ENCODE measurements at regions not wholly inside any gene's neighbourhood (a gene's known extent, or its start where the extent isn't known, plus 50 kb on each side); places are given as distances from the start of the nearest gene placed in this dataset.

DNA sequence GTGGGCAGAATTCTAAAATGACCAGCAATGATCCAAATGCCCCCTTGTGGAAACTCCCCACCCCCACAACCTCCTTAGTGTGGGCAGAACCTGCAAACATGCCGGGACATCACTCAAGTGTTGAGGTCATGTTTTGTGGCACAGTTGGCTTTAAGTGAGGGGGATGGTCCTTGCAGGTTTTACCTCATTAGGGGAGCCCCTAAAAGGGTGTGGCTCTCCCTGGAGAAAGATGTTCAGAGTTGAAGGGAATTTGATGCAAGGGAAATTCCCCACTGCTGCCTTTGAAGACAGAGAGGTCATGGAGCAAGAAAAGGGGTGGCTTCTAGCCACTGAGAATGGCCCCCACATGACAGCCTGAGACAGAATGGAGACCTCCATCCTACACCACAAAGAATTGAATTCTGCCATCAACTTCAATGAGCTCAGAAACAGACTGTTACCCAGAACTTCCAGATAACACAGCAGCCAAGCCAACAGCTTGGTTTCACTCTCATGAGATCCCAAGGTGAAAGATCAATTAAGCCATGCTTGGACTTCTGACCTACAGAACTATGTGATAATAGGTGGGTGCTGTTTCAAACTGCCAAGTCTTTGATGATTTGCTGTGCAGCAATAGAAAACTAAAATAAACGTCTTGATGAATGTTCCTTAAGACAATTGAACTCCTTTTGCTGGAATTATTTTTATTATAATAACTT is 103.4 kb downstream of the MED10 start:
- 88% methylated on average over 1 of the region's 2 CpGs for WGBS
- Histone ChIP-seq H3K4me1 (no peaks in the 10 kb centered on the region), H3K27ac (replicated peaks in 1 of 4) (no peak overlapping the region), H3K27me3 (no peaks in the 10 kb centered on the region), H3K4me3 (no peak overlapping the region), H3K36me3 (no peaks in the 10 kb centered on the region), H3K9me3 (peaks cover 0 to 13% (median 0%) of the 10 kb centered on the region in 4 donors)
- intact Hi-C loops (cut with DNase I), result no loop called here
- TF ChIP-seq POLR2AphosphoS5 (IDR thresholded peaks at IDR 0.05) (no peak), EP300 (IDR thresholded peaks at IDR 0.05) (no peak), POLR2A (IDR thresholded peaks at IDR 0.05; ENCODE audit: low read depth) (no peak)
- TF ChIP-seq, protein P1, sequence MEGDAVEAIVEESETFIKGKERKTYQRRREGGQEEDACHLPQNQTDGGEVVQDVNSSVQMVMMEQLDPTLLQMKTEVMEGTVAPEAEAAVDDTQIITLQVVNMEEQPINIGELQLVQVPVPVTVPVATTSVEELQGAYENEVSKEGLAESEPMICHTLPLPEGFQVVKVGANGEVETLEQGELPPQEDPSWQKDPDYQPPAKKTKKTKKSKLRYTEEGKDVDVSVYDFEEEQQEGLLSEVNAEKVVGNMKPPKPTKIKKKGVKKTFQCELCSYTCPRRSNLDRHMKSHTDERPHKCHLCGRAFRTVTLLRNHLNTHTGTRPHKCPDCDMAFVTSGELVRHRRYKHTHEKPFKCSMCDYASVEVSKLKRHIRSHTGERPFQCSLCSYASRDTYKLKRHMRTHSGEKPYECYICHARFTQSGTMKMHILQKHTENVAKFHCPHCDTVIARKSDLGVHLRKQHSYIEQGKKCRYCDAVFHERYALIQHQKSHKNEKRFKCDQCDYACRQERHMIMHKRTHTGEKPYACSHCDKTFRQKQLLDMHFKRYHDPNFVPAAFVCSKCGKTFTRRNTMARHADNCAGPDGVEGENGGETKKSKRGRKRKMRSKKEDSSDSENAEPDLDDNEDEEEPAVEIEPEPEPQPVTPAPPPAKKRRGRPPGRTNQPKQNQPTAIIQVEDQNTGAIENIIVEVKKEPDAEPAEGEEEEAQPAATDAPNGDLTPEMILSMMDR (IDR thresholded peaks at IDR 0.05), result no peak
- no peak for DNase-seq (ENCODE audit: extremely low spot score)

DNA sequence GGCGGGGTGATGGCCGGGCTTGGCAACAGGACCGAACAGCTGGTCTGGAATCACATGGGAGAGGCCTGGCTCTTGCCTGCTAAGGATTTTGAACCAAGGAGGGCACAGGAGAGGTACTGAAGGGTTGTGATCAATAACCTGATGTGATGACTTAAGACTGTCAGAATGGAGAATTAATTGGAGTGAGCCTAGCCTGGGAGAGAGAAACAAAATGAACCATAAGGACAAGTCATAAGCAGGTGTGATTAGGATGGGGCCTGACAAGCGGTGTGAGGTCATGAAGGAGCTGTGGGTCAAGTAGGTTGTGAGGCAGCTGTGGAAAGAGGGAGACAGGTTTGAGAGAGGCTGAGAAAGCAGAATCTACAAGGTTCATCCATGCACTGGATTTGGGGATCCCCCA is 104.6 kb downstream of the MED10 start:
- Histone ChIP-seq H3K4me3 (no peak overlapping the region), H3K4me1 (no peaks in the 10 kb centered on the region), H3K27me3 (no peaks in the 10 kb centered on the region), H3K36me3 (no peaks in the 10 kb centered on the region), H3K27ac (replicated peaks in 1 of 4) (no peak overlapping the region), H3K9me3 (peaks cover 0 to 13% (median 0%) of the 10 kb centered on the region in 4 donors)
- TF ChIP-seq, protein P1 (IDR thresholded peaks at IDR 0.05), result no peak
- no peak for TF ChIP-seq POLR2A (IDR thresholded peaks at IDR 0.05; ENCODE audit: low read depth)
- no peak for TF ChIP-seq POLR2AphosphoS5 (IDR thresholded peaks at IDR 0.05)
- no peak for TF ChIP-seq EP300 (IDR thresholded peaks at IDR 0.05)
- DNase-seq (ENCODE audit: extremely low spot score), result no peak
- WGBS, result 76% methylated on average over 4 of the region's 4 CpGs
- intact Hi-C loops (cut with DNase I), result no loop called here

DNA sequence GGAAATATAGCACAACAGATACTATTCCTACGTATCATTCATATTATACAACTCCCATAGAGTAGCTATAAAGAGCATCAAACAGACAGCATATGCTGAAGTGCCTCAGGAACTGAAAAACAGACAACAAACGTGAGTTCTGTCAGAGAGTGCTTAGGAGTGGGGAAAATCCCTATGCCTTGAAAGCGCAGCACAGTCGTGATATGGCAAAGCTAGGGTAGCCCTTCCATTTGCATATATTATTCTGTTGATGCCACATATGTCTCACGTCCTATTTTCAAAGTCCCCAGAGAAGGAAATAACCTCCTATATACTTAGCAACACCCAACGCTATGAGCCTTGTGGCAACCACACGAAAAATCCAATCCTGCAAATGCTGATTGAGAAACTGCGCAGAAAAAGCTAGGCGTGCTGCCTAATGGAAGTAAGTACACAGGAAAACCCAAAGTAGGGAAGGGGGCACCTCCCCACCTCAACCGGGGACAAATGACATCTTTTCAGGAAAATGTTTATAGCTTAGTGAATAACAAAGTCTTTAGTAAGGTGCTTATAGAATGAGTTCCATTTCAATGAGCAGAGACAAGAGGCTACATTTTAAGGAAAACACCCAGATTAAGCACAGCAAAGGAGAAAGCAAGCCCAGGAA is 105.1 kb downstream of the MED10 start:
- DNase-seq (ENCODE audit: extremely low spot score), result peak; percentile 86
- WGBS, result 79% methylated on average over 10 of the region's 10 CpGs
- intact Hi-C loops (cut with DNase I), result no loop called here
- peaks cover 0 to 13% (median 0%) of the 10 kb centered on the region in 4 donors for H3K9me3 ChIP-seq
- no peak overlapping the region for H3K27ac ChIP-seq (replicated peaks in 1 of 4)
- H3K4me1 ChIP-seq, result no peaks in the 10 kb centered on the region
- H3K36me3 ChIP-seq, result no peaks in the 10 kb centered on the region
- H3K4me3 ChIP-seq, result no peak overlapping the region
- H3K27me3 ChIP-seq, result no peaks in the 10 kb centered on the region
- TF ChIP-seq POLR2AphosphoS5 (IDR thresholded peaks at IDR 0.05), result no peak
- TF ChIP-seq, protein P1 (IDR thresholded peaks at IDR 0.05), result no peak
- TF ChIP-seq POLR2A (IDR thresholded peaks at IDR 0.05; ENCODE audit: low read depth), result no peak
- no peak for TF ChIP-seq EP300 (IDR thresholded peaks at IDR 0.05)

DNA sequence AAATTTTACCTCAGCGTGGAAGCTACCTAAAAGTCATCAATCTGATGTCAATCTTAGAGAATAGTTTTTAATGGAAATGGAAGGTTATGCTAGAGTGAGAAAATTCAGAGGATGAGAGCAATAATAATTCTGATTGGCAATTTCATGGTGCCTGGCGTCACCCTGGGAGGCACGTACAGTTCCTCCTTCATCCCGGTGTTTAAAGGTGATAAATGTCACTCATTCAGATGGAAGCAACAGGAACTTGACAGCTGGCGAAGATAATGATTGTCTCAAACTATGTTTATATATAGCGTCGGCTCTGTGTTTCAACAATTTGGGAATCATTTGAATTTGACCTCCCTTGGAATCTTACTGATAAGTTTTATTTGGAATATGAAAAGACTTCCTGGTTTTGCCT is 108.4 kb downstream of the MED10 start:
- Histone ChIP-seq H3K4me3 (no peak overlapping the region), H3K27ac (replicated peaks in 1 of 4) (no peak overlapping the region), H3K4me1 (no peaks in the 10 kb centered on the region), H3K9me3 (peaks cover 0 to 13% (median 0%) of the 10 kb centered on the region in 4 donors), H3K36me3 (no peaks in the 10 kb centered on the region), H3K27me3 (no peaks in the 10 kb centered on the region)
- DNase-seq (ENCODE audit: extremely low spot score), result peak; percentile 47
- intact Hi-C loops (cut with DNase I), result no loop called here
- 81% methylated on average over 7 of the region's 7 CpGs for WGBS
- TF ChIP-seq, protein P1 (IDR thresholded peaks at IDR 0.05), result no peak
- TF ChIP-seq POLR2A (IDR thresholded peaks at IDR 0.05; ENCODE audit: low read depth) (no peak), POLR2AphosphoS5 (IDR thresholded peaks at IDR 0.05) (no peak), EP300 (IDR thresholded peaks at IDR 0.05) (no peak)
